SH-SY5Y (cell line): ENCODE measurements at regions not wholly inside any gene's neighbourhood (a gene's known extent, or its start where the extent isn't known, plus 50 kb on each side); places are given as distances from the start of the nearest gene placed in this dataset.

Experiments
- GATA2 ChIP-seq: IDR thresholded peaks from 2 replicates; pipeline ENCODE4 v1.6.1; 2011; ENCODE audit warnings: mild to moderate bottlenecking, low read depth, low read length
- GATA3 ChIP-seq: IDR thresholded peaks from 2 replicates; pipeline ENCODE4 v1.6.1; 2011; ENCODE audit warnings: low read depth, mild to moderate bottlenecking, low read length, moderate library complexity

- TF ChIP-seq GATA3 (no peak), GATA2 (peak; percentile 54; the same call in 1 of the 2 replicates)
Measured at GRCh38 chr3:127365163-127365798, 77.4 kb upstream of the PRR20G start.

GRCh38 chr3:127363891-127364290, 76.0 kb upstream of the PRR20G start:
- TF ChIP-seq GATA3 (no peak), GATA2 (no peak)

GRCh38 chr3:127363171-127363570, 75.3 kb upstream of the PRR20G start:
- no peak for TF ChIP-seq GATA2
- no peak for TF ChIP-seq GATA3

- TF ChIP-seq GATA3 (no peak), GATA2 (no peak)
Measured at GRCh38 chr3:127360647-127361046, 72.8 kb upstream of the PRR20G start.

GRCh38 chr3:127358641-127359040, 70.8 kb upstream of the PRR20G start:
- no peak for TF ChIP-seq GATA2
- TF ChIP-seq GATA3, result no peak

GRCh38 chr3:127356381-127356780, 68.5 kb upstream of the PRR20G start:
- no peak for TF ChIP-seq GATA3

GRCh38 chr3:127354761-127355160, 66.9 kb upstream of the PRR20G start:
- TF ChIP-seq GATA2 (no peak), GATA3 (no peak)

- TF ChIP-seq GATA2 (no peak), GATA3 (no peak)
Measured at GRCh38 chr3:127352612-127353011, 64.8 kb upstream of the PRR20G start.

GRCh38 chr3:127351775-127352350, 64.0 kb upstream of the PRR20G start:
- TF ChIP-seq GATA3 (no peak), GATA2 (no peak)

- TF ChIP-seq GATA2, result no peak
- TF ChIP-seq GATA3, result no peak
Measured at GRCh38 chr3:127351321-127351720, 63.5 kb upstream of the PRR20G start.

GRCh38 chr3:127350172-127351050, 62.6 kb upstream of the PRR20G start:
- TF ChIP-seq GATA2 (no peak), GATA3 (no peak)

GRCh38 chr3:127349501-127350171, 61.8 kb upstream of the PRR20G start:
- TF ChIP-seq GATA2 (no peak), GATA3 (no peak)

GRCh38 chr3:127342735-127343134, 54.9 kb upstream of the PRR20G start:
- TF ChIP-seq GATA2 (no peak), GATA3 (no peak)
